Activated CD4-positive, alpha-beta T cell treated with anti-CD3 and anti-CD28 coated beads, Interleukin-2, amount 50 U/mL, for 24 hours (primary cell): ENCODE measurements at regions not wholly inside any gene's neighbourhood (a gene's known extent, or its start where the extent isn't known, plus 50 kb on each side); places are given as distances from the start of the nearest gene placed in this dataset.
"Not testable (repeated sequence)": the region's sequence is repeated elsewhere in the genome, so short reads cannot be mapped to it uniquely, and the experiment has no call there.

Source experiments
- DNase-seq, 2 donors: peaks; one replicate each; pipeline ENCODE4 v3.0.0-alpha.2; 2020; ENCODE audit warnings: low read depth in 1 of 2, low spot score in 1 of 2

GRCh38 chr4:127001933-127002332 lies 630.8 kb upstream of the INTU start:
- no peak for DNase-seq

GRCh38 chr4:127006446-127006877 lies 626.3 kb upstream of the INTU start:
- no peak for DNase-seq

- DNase-seq, result no peak
These were observed 625.5 kb upstream of the INTU start for GRCh38 chr4:127007305-127007704.

GRCh38 chr4:127012549-127012948 lies 620.2 kb upstream of the INTU start:
- DNase-seq, result no peak

GRCh38 chr4:127015667-127016117 lies 617.1 kb upstream of the INTU start:
- DNase-seq, result no peak

- no peak for DNase-seq
These were observed 614.4 kb upstream of the INTU start for GRCh38 chr4:127018381-127018780.

- not testable (repeated sequence) for DNase-seq
These were observed 611.9 kb upstream of the INTU start for GRCh38 chr4:127020831-127021230.

GRCh38 chr4:127036296-127036695 lies 596.5 kb upstream of the INTU start:
- no peak for DNase-seq

GRCh38 chr4:127045861-127046260 lies 586.9 kb upstream of the INTU start:
- DNase-seq, result no peak

GRCh38 chr4:127047930-127048329 lies 584.8 kb upstream of the INTU start:
- no peak for DNase-seq

- no peak for DNase-seq
These were observed 584.2 kb upstream of the INTU start for GRCh38 chr4:127048376-127049044.

- DNase-seq, result no peak
These were observed 583.2 kb upstream of the INTU start for GRCh38 chr4:127049526-127049925.

- DNase-seq, result no peak
These were observed 580.0 kb upstream of the INTU start for GRCh38 chr4:127052742-127053141.

GRCh38 chr4:127055357-127055756 lies 577.4 kb upstream of the INTU start:
- DNase-seq, result no peak

- no peak for DNase-seq
These were observed 563.1 kb upstream of the INTU start for GRCh38 chr4:127069675-127070074.

- DNase-seq, result no peak
These were observed 561.3 kb upstream of the INTU start for GRCh38 chr4:127071443-127071842.

- DNase-seq, result no peak
These were observed 552.6 kb upstream of the INTU start for GRCh38 chr4:127080141-127080540.

GRCh38 chr4:127081041-127081440 lies 551.7 kb upstream of the INTU start:
- DNase-seq, result no peak

- DNase-seq, result no peak
These were observed 549.8 kb upstream of the INTU start for GRCh38 chr4:127082986-127083385.

GRCh38 chr4:127084666-127085065 lies 548.1 kb upstream of the INTU start:
- DNase-seq, result no peak

GRCh38 chr4:127097061-127097460 lies 535.7 kb upstream of the INTU start:
- no peak for DNase-seq

- no peak for DNase-seq
These were observed 530.4 kb upstream of the INTU start for GRCh38 chr4:127102361-127102760.

GRCh38 chr4:127103681-127104115 lies 529.1 kb upstream of the INTU start:
- no peak for DNase-seq
